WTC11 (cell line): ENCODE measurements at regions not wholly inside any gene's neighbourhood (a gene's known extent, or its start where the extent isn't known, plus 50 kb on each side); places are given as distances from the start of the nearest gene placed in this dataset.

ENCODE experiments used
- ATAC-seq: fragments of 200-7000 bp; cut with Tn5 transposase; 2 replicates; pipeline ENCODE4 v1.10.0; 2021; ENCODE audit warnings: mild to moderate bottlenecking, moderate library complexity
- CTCF ChIA-PET: fragments of 300-600 bp; sonication (Branson Sonifier 250); formaldehyde crosslinking; loops from one replicate; lab custom pipeline; 2021; ENCODE audit warnings: antibody characterized with exemption; lab: Charles Lee
- POLR2A ChIA-PET: fragments of 350-600 bp; sonication (Branson Sonifier 250); formaldehyde crosslinking; loops from one replicate; lab custom pipeline; 2021; ENCODE audit warnings: antibody characterized with exemption; lab: Charles Lee
- DNase-seq: peaks from one replicate; pipeline ENCODE4 v3.0.0; 2021; ENCODE audit warnings: low spot score
- H3K27ac Mint-ChIP-seq: 2 replicates; pipeline ENCODE4 v1.8.0; 2021; ENCODE audit warnings: mixed read lengths
- H3K27me3 Mint-ChIP-seq: 2 replicates; pipeline ENCODE4 v1.8.0; 2021; ENCODE audit warnings: low read depth, mild to moderate bottlenecking, moderate library complexity, mixed read lengths
- H3K36me3 Mint-ChIP-seq: 2 replicates; pipeline ENCODE4 v1.8.0; 2021; ENCODE audit warnings: mixed read lengths
- H3K4me1 Mint-ChIP-seq: 2 replicates; pipeline ENCODE4 v1.8.0; 2022; ENCODE audit warnings: mixed read lengths
- H3K4me3 Mint-ChIP-seq: 2 replicates; pipeline ENCODE4 v1.8.0; 2021; ENCODE audit warnings: mild to moderate bottlenecking, moderate library complexity, mixed read lengths
- H3K9me3 Mint-ChIP-seq: 2 replicates; pipeline ENCODE4 v1.8.0; 2021; ENCODE audit warnings: mixed read lengths
- ATF1 ChIP-seq: sonication (generic); formaldehyde crosslinking; IDR thresholded peaks from 2 replicates; pipeline ENCODE4 v1.8.1; 2023; ENCODE audit warnings: mild to moderate bottlenecking, moderate library complexity, missing genetic modification reagents
- CREM ChIP-seq: sonication (generic); formaldehyde crosslinking; IDR thresholded peaks from 2 replicates; pipeline ENCODE4 v1.8.1; 2022; ENCODE audit warnings: mild to moderate bottlenecking, missing genetic modification reagents, moderate library complexity
- FOXJ3 ChIP-seq: sonication (generic); formaldehyde crosslinking; IDR thresholded peaks from 2 replicates; pipeline ENCODE4 v1.9.0; 2021; ENCODE audit warnings: missing genetic modification reagents, mild to moderate bottlenecking, borderline replicate concordance
- FOXK1 ChIP-seq: sonication (generic); formaldehyde crosslinking; IDR thresholded peaks from 2 replicates; pipeline ENCODE4 v1.8.0; 2022; ENCODE audit warnings: mild to moderate bottlenecking, moderate library complexity, missing genetic modification reagents
- JUN ChIP-seq: sonication (generic); formaldehyde crosslinking; IDR thresholded peaks from 2 replicates; pipeline ENCODE4 v1.8.0; 2023; ENCODE audit warnings: mild to moderate bottlenecking, missing genetic modification reagents
- MYBL2 ChIP-seq: sonication (generic); formaldehyde crosslinking; IDR thresholded peaks from 2 replicates; pipeline ENCODE4 v1.8.1; 2023; ENCODE audit warnings: mild to moderate bottlenecking, moderate library complexity, missing genetic modification reagents
- RELA ChIP-seq: sonication (generic); formaldehyde crosslinking; IDR thresholded peaks from 2 replicates; pipeline ENCODE4 v1.8.1; 2022; ENCODE audit warnings: missing genetic modification reagents, mild to moderate bottlenecking, borderline replicate concordance
- RORB ChIP-seq: fragments of 250-450 bp; sonication (Bioruptor Pico); IDR thresholded peaks from 2 replicates; pipeline ENCODE4 v1.9.0; 2021; ENCODE audit warnings: mild to moderate bottlenecking
- SP1 ChIP-seq: sonication (generic); formaldehyde crosslinking; conservative IDR thresholded peaks from 2 replicates; pipeline ENCODE4 v1.8.1; 2022; ENCODE audit warnings: missing genetic modification reagents
- TP53 ChIP-seq: sonication (generic); formaldehyde crosslinking; IDR thresholded peaks from 2 replicates; pipeline ENCODE4 v1.8.1; 2023; ENCODE audit warnings: mild to moderate bottlenecking, missing genetic modification reagents
- ZNF138 ChIP-seq: sonication (generic); formaldehyde crosslinking; conservative IDR thresholded peaks from 2 replicates; pipeline ENCODE4 v1.8.1; 2022; ENCODE audit warnings: mild to moderate bottlenecking, moderate library complexity, missing genetic modification reagents
- ZNF416 ChIP-seq: fragments of 250-450 bp; sonication (Bioruptor Pico); IDR thresholded peaks from 2 replicates; pipeline ENCODE4 v1.9.0; 2021; ENCODE audit warnings: mild to moderate bottlenecking, inconsistent platforms
- TF ChIP-seq, protein P1 (sequence below): sonication (generic); formaldehyde crosslinking; conservative IDR thresholded peaks from 2 replicates; pipeline ENCODE4 v1.8.1; 2022; ENCODE audit warnings: mild to moderate bottlenecking, missing genetic modification reagents
- TF ChIP-seq, protein P2 (sequence below): sonication (generic); formaldehyde crosslinking; IDR thresholded peaks from 2 replicates; pipeline ENCODE4 v1.8.1; 2022; ENCODE audit warnings: low read depth, missing genetic modification reagents, borderline replicate concordance
- TF ChIP-seq, protein P3 (sequence below): fragments of 250-450 bp; sonication (Bioruptor Pico); IDR thresholded peaks from 2 replicates; pipeline ENCODE4 v1.9.0; 2021; ENCODE audit warnings: mild to moderate bottlenecking
- TF ChIP-seq, protein P4 (sequence below): sonication (generic); formaldehyde crosslinking; IDR thresholded peaks from 2 replicates; pipeline ENCODE4 v1.8.1; 2023; ENCODE audit warnings: mild to moderate bottlenecking, missing genetic modification reagents, moderate library complexity
- TF ChIP-seq, protein P5 (sequence below): sonication (generic); formaldehyde crosslinking; IDR thresholded peaks from 2 replicates; pipeline ENCODE4 v1.8.1; 2023; ENCODE audit warnings: mild to moderate bottlenecking, missing genetic modification reagents
- TF ChIP-seq, protein P6 (sequence below): fragments of 250-450 bp; sonication (Bioruptor Pico); IDR thresholded peaks from 2 replicates; pipeline ENCODE4 v1.9.0; 2021; ENCODE audit warnings: moderate library complexity, mild to moderate bottlenecking, inconsistent platforms, borderline replicate concordance
- TF ChIP-seq, protein P7 (sequence below): sonication (generic); formaldehyde crosslinking; IDR thresholded peaks from 2 replicates; pipeline ENCODE4 v1.8.1; 2022; ENCODE audit warnings: mild to moderate bottlenecking, missing genetic modification reagents, moderate library complexity, borderline replicate concordance
- TF ChIP-seq, protein P8 (sequence below): fragments of 250-450 bp; sonication (Bioruptor Pico); IDR thresholded peaks from 2 replicates; pipeline ENCODE4 v1.8.0; 2021; ENCODE audit warnings: mild to moderate bottlenecking

DNA sequence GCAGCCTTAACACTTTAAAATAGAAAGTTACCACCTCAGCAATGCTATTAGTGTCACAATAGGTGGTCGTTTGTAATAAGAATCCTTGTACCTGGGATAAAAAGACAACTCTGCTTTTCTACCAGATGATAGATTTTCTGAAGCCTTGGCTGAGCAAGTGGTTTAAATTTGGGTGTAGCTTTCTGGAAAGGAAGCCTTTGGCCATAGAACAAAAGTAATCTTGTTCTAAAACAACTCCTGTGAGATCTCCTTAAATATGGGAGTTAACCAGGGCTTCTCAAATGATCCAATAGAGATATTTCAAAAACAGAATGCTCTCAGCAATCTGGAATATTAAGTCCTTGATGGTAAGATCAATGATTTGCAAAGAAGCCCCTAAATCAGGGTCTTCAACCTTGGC lies 261.6 kb downstream of the ZNF516 start:
- TF ChIP-seq SP1 (CRISPR knock-in tag) (no peak), FOXJ3 (CRISPR knock-in tag) (no peak), ZNF138 (CRISPR knock-in tag) (no peak), CREM (CRISPR knock-in tag) (no peak), ATF1 (CRISPR knock-in tag) (no peak), TP53 (CRISPR knock-in tag) (no peak), ZNF416 (CRISPR knock-in tag) (no peak), MYBL2 (CRISPR knock-in tag) (no peak), RELA (CRISPR knock-in tag) (no peak), JUN (CRISPR knock-in tag) (no peak), RORB (no peak), FOXK1 (no peak)
- TF ChIP-seq, protein P1, sequence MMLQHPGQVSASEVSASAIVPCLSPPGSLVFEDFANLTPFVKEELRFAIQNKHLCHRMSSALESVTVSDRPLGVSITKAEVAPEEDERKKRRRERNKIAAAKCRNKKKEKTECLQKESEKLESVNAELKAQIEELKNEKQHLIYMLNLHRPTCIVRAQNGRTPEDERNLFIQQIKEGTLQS, result no peak
- TF ChIP-seq, protein P2, sequence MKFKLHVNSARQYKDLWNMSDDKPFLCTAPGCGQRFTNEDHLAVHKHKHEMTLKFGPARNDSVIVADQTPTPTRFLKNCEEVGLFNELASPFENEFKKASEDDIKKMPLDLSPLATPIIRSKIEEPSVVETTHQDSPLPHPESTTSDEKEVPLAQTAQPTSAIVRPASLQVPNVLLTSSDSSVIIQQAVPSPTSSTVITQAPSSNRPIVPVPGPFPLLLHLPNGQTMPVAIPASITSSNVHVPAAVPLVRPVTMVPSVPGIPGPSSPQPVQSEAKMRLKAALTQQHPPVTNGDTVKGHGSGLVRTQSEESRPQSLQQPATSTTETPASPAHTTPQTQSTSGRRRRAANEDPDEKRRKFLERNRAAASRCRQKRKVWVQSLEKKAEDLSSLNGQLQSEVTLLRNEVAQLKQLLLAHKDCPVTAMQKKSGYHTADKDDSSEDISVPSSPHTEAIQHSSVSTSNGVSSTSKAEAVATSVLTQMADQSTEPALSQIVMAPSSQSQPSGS (CRISPR knock-in tag), result no peak
- TF ChIP-seq, protein P3, sequence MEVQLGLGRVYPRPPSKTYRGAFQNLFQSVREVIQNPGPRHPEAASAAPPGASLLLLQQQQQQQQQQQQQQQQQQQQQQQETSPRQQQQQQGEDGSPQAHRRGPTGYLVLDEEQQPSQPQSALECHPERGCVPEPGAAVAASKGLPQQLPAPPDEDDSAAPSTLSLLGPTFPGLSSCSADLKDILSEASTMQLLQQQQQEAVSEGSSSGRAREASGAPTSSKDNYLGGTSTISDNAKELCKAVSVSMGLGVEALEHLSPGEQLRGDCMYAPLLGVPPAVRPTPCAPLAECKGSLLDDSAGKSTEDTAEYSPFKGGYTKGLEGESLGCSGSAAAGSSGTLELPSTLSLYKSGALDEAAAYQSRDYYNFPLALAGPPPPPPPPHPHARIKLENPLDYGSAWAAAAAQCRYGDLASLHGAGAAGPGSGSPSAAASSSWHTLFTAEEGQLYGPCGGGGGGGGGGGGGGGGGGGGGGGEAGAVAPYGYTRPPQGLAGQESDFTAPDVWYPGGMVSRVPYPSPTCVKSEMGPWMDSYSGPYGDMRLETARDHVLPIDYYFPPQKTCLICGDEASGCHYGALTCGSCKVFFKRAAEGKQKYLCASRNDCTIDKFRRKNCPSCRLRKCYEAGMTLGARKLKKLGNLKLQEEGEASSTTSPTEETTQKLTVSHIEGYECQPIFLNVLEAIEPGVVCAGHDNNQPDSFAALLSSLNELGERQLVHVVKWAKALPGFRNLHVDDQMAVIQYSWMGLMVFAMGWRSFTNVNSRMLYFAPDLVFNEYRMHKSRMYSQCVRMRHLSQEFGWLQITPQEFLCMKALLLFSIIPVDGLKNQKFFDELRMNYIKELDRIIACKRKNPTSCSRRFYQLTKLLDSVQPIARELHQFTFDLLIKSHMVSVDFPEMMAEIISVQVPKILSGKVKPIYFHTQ (CRISPR knock-in tag), result no peak
- TF ChIP-seq, protein P4, sequence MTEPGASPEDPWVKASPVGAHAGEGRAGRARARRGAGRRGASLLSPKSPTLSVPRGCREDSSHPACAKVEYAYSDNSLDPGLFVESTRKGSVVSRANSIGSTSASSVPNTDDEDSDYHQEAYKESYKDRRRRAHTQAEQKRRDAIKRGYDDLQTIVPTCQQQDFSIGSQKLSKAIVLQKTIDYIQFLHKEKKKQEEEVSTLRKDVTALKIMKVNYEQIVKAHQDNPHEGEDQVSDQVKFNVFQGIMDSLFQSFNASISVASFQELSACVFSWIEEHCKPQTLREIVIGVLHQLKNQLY (CRISPR knock-in tag), result no peak
- TF ChIP-seq, protein P5, sequence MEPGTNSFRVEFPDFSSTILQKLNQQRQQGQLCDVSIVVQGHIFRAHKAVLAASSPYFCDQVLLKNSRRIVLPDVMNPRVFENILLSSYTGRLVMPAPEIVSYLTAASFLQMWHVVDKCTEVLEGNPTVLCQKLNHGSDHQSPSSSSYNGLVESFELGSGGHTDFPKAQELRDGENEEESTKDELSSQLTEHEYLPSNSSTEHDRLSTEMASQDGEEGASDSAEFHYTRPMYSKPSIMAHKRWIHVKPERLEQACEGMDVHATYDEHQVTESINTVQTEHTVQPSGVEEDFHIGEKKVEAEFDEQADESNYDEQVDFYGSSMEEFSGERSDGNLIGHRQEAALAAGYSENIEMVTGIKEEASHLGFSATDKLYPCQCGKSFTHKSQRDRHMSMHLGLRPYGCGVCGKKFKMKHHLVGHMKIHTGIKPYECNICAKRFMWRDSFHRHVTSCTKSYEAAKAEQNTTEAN (CRISPR knock-in tag), result no peak
- TF ChIP-seq, protein P6, sequence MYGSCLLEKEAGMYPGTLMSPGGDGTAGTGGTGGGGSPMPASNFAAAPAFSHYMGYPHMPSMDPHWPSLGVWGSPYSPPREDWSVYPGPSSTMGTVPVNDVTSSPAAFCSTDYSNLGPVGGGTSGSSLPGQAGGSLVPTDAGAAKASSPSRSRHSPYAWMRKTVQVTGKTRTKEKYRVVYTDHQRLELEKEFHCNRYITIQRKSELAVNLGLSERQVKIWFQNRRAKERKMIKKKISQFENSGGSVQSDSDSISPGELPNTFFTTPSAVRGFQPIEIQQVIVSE (CRISPR knock-in tag), result no peak
- TF ChIP-seq, protein P7, sequence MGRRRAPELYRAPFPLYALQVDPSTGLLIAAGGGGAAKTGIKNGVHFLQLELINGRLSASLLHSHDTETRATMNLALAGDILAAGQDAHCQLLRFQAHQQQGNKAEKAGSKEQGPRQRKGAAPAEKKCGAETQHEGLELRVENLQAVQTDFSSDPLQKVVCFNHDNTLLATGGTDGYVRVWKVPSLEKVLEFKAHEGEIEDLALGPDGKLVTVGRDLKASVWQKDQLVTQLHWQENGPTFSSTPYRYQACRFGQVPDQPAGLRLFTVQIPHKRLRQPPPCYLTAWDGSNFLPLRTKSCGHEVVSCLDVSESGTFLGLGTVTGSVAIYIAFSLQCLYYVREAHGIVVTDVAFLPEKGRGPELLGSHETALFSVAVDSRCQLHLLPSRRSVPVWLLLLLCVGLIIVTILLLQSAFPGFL (CRISPR knock-in tag), result no peak
- TF ChIP-seq, protein P8, sequence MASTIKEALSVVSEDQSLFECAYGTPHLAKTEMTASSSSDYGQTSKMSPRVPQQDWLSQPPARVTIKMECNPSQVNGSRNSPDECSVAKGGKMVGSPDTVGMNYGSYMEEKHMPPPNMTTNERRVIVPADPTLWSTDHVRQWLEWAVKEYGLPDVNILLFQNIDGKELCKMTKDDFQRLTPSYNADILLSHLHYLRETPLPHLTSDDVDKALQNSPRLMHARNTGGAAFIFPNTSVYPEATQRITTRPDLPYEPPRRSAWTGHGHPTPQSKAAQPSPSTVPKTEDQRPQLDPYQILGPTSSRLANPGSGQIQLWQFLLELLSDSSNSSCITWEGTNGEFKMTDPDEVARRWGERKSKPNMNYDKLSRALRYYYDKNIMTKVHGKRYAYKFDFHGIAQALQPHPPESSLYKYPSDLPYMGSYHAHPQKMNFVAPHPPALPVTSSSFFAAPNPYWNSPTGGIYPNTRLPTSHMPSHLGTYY (CRISPR knock-in tag), result no peak
- Mint-ChIP-seq H3K4me3 (no peak overlapping the region), H3K27ac (no peak overlapping the region), H3K27me3 (no peaks in the 10 kb centered on the region), H3K4me1 (peaks cover 21% of the 10 kb centered on the region), H3K36me3 (peaks cover 7% of the 10 kb centered on the region), H3K9me3 (peaks cover 15% of the 10 kb centered on the region)
- ChIA-PET POLR2A (no interaction called here), CTCF (interaction anchor here (1.0 kb wide), 1 partner anchor 23 kb away, joined by 3 read pairs; no protein-coding TSS in a partner anchor)
- no peak for DNase-seq
- ATAC-seq, result no peak
